MM.1S (cell line): ENCODE measurements at regions not wholly inside any gene's neighbourhood (a gene's known extent, or its start where the extent isn't known, plus 50 kb on each side); places are given as distances from the start of the nearest gene placed in this dataset.

Experiments
- EZH2 ChIP-seq: fragments of 300-600 bp; sonication (generic); optimal IDR thresholded peaks from 2 replicates; pipeline ENCODE3; 2017; ENCODE audit warnings: low read depth, mild to moderate bottlenecking, antibody characterized with exemption, low read length, mixed read lengths
- TF ChIP-seq, protein P1 (sequence below): fragments of 300-600 bp; sonication (generic); IDR thresholded peaks from 2 replicates; pipeline ENCODE4 v1.5.1; 2016; ENCODE audit warnings: antibody characterized with exemption, low read length, mixed read lengths

DNA sequence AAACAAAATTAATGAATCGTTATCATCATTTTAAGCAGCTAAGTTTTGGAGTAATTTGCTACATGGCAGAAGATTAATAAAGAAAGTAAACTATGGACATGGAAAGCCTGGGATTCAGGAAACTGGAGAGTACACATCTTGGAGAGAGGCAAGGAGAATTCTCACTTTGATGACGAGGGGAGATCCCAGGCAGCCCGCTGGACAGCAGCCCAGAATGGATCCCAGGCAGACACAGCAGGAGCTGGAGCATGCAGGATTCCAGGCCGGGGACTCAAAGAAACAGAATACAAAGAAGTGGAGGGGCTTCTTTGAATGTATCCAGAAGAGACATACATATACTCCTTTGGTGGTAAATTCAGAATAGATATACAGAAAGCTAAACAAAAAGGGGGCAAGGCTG is 118.0 kb upstream of the ATP6AP2 start:
- no peak for TF ChIP-seq EZH2
- TF ChIP-seq, protein P1, sequence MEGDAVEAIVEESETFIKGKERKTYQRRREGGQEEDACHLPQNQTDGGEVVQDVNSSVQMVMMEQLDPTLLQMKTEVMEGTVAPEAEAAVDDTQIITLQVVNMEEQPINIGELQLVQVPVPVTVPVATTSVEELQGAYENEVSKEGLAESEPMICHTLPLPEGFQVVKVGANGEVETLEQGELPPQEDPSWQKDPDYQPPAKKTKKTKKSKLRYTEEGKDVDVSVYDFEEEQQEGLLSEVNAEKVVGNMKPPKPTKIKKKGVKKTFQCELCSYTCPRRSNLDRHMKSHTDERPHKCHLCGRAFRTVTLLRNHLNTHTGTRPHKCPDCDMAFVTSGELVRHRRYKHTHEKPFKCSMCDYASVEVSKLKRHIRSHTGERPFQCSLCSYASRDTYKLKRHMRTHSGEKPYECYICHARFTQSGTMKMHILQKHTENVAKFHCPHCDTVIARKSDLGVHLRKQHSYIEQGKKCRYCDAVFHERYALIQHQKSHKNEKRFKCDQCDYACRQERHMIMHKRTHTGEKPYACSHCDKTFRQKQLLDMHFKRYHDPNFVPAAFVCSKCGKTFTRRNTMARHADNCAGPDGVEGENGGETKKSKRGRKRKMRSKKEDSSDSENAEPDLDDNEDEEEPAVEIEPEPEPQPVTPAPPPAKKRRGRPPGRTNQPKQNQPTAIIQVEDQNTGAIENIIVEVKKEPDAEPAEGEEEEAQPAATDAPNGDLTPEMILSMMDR: no peak
